Fibroblast of skin of abdomen (primary cell): ENCODE measurements at regions not wholly inside any gene's neighbourhood (a gene's known extent, or its start where the extent isn't known, plus 50 kb on each side); places are given as distances from the start of the nearest gene placed in this dataset.

ENCODE experiments used
- DNase-seq: peaks from one replicate; pipeline ENCODE4 v3.0.0-alpha.2; 2013

- DNase-seq: no peak
Measured at GRCh38 chrX:42725196-42725595, 52.8 kb downstream of the PPP1R2C start.

- DNase-seq: no peak
Measured at GRCh38 chrX:42720209-42720608, 57.8 kb downstream of the PPP1R2C start.

GRCh38 chrX:42715701-42716262, 62.2 kb downstream of the PPP1R2C start:
- DNase-seq: no peak

GRCh38 chrX:42714981-42715700, 62.8 kb downstream of the PPP1R2C start:
- DNase-seq: peak; percentile 8

GRCh38 chrX:42710452-42710851, 67.5 kb downstream of the PPP1R2C start:
- no peak for DNase-seq

GRCh38 chrX:42708222-42708621, 69.7 kb downstream of the PPP1R2C start:
- DNase-seq: no peak

- no peak for DNase-seq
Measured at GRCh38 chrX:42707742-42708141, 70.2 kb downstream of the PPP1R2C start.

GRCh38 chrX:42704454-42704853, 73.5 kb downstream of the PPP1R2C start:
- DNase-seq: peak; percentile 49

GRCh38 chrX:42697544-42697943, 80.4 kb downstream of the PPP1R2C start:
- no peak for DNase-seq

GRCh38 chrX:42696536-42697124, 81.3 kb downstream of the PPP1R2C start:
- DNase-seq: no peak

GRCh38 chrX:42695800-42696358, 82.1 kb downstream of the PPP1R2C start:
- DNase-seq: no peak

- DNase-seq: no peak
Measured at GRCh38 chrX:42694260-42694815, 83.6 kb downstream of the PPP1R2C start.

- no peak for DNase-seq
Measured at GRCh38 chrX:42691196-42691595, 86.8 kb downstream of the PPP1R2C start.

GRCh38 chrX:42686706-42687105, 91.3 kb downstream of the PPP1R2C start:
- peak; percentile 6 for DNase-seq

GRCh38 chrX:42686296-42686695, 91.7 kb downstream of the PPP1R2C start:
- DNase-seq: no peak

GRCh38 chrX:42684065-42684464, 93.9 kb downstream of the PPP1R2C start:
- DNase-seq: no peak

GRCh38 chrX:42680666-42681065, 97.3 kb downstream of the PPP1R2C start:
- DNase-seq: peak; percentile 1

GRCh38 chrX:42678133-42678532, 99.8 kb downstream of the PPP1R2C start:
- DNase-seq: peak; percentile 9

- DNase-seq: no peak
Measured at GRCh38 chrX:42673301-42673810, 104.6 kb downstream of the PPP1R2C start.

GRCh38 chrX:42664680-42665079, 113.3 kb downstream of the PPP1R2C start:
- DNase-seq: no peak

GRCh38 chrX:42628471-42628870, 149.5 kb downstream of the PPP1R2C start:
- no peak for DNase-seq

- DNase-seq: no peak
Measured at GRCh38 chrX:42627891-42628290, 150.1 kb downstream of the PPP1R2C start.

GRCh38 chrX:42624524-42624923, 153.4 kb downstream of the PPP1R2C start:
- DNase-seq: no peak
